Keratinocyte (primary cell): ENCODE measurements at regions not wholly inside any gene's neighbourhood (a gene's known extent, or its start where the extent isn't known, plus 50 kb on each side); places are given as distances from the start of the nearest gene placed in this dataset.

ENCODE experiments used
- DNase-seq: peaks from one replicate; pipeline ENCODE4 v3.0.0-alpha.2; 2011; ENCODE audit warnings: low read depth, missing footprints, low spot score
- FAIRE-seq: peaks from 2 replicates; lab custom pipeline; 2011; peaks lifted over from hg19 to GRCh38; lab: Jason Lieb, UNC
- H2AFZ ChIP-seq: 2 replicates; pipeline ENCODE4 v1.6.0; 2012; ENCODE audit warnings: low read length, control low read depth, inconsistent platforms; ENCODE audit not compliant: control insufficient read depth
- H3K27ac ChIP-seq: 2 replicates; pipeline ENCODE4 v1.5.1; 2011; ENCODE audit warnings: low read length; ENCODE audit not compliant: control insufficient read depth, insufficient read depth
- H3K27me3 ChIP-seq: 3 replicates; pipeline ENCODE4 v1.6.0; 2011; ENCODE audit warnings: low read length; ENCODE audit not compliant: control insufficient read depth, insufficient read depth; ENCODE audit errors: extremely low read depth
- H3K36me3 ChIP-seq, 2 experiments: 2 replicates in 1 of 2; 3 replicates in 1 of 2; pipeline ENCODE4 v1.5.1; 2011; ENCODE audit warnings: low read length in 2 of 2, mild to moderate bottlenecking in 1 of 2; ENCODE audit not compliant: control insufficient read depth in 2 of 2, insufficient read depth in 2 of 2; ENCODE audit errors: extremely low read depth in 1 of 2
- H3K4me1 ChIP-seq: 3 replicates; pipeline ENCODE4 v1.5.1; 2011; ENCODE audit warnings: low read length; ENCODE audit not compliant: control insufficient read depth, insufficient read depth; ENCODE audit errors: extremely low read depth
- H3K4me2 ChIP-seq: 3 replicates; pipeline ENCODE4 v1.6.0; 2011; ENCODE audit warnings: low read depth, low read length; ENCODE audit not compliant: control insufficient read depth, insufficient read depth; ENCODE audit errors: extremely low read depth
- H3K4me3 ChIP-seq, 3 experiments: fragments of 200-600 bp in 1 of 3; sonication (generic) in 1 of 3; 2 replicates in 2 of 3; 3 replicates in 1 of 3; pipeline ENCODE4 v1.5.1; 2011 to 2016; ENCODE audit warnings: low read length in 3 of 3, mild to moderate bottlenecking in 3 of 3, control low read depth in 2 of 3, inconsistent platforms in 1 of 3, low read depth in 1 of 3, mixed read lengths in 1 of 3, mixed run types in 1 of 3, moderate library complexity in 1 of 3; ENCODE audit not compliant: control insufficient read depth in 2 of 3, insufficient read depth in 2 of 3; ENCODE audit errors: extremely low read depth in 1 of 3
- H3K79me2 ChIP-seq: 2 replicates; pipeline ENCODE4 v1.6.0; 2012; ENCODE audit warnings: low read length; ENCODE audit not compliant: control insufficient read depth, insufficient read depth
- H3K9ac ChIP-seq: 3 replicates; pipeline ENCODE4 v1.6.0; 2011; ENCODE audit warnings: low read length; ENCODE audit not compliant: control insufficient read depth, insufficient read depth; ENCODE audit errors: extremely low read depth
- H3K9me1 ChIP-seq: 3 replicates; pipeline ENCODE4 v1.6.0; 2011; ENCODE audit warnings: low read length; ENCODE audit not compliant: control insufficient read depth, insufficient read depth; ENCODE audit errors: extremely low read depth
- H3K9me3 ChIP-seq: 2 replicates; pipeline ENCODE4 v1.5.1; 2012; ENCODE audit warnings: low read depth, low read length; ENCODE audit not compliant: control insufficient read depth
- H4K20me1 ChIP-seq: 3 replicates; pipeline ENCODE4 v1.6.0; 2011; ENCODE audit warnings: low read length; ENCODE audit not compliant: control insufficient read depth, insufficient read depth; ENCODE audit errors: extremely low read depth
- EZH2 ChIP-seq: IDR thresholded peaks from one replicate; pipeline ENCODE4 v1.6.1; 2012; ENCODE audit warnings: inconsistent platforms, mild to moderate bottlenecking, low read length, moderate library complexity
- dilution Hi-C: fragments of 300-500 bp; cut with MboI; formaldehyde crosslinking; loops from one replicate; pipeline ENCODE4 v1.7.0; 2020; ENCODE audit warnings: low sequenced_read_pairs; ENCODE audit not compliant: extremely low pct_ligation_motif_present
- TF ChIP-seq, protein P1 (sequence below), 3 experiments: IDR thresholded peaks in 1 of 3; conservative IDR thresholded peaks in 1 of 3; optimal IDR thresholded peaks in 1 of 3; 2 replicates in 2 of 3; 3 replicates in 1 of 3; pipeline versions ENCODE3 to v1.5.1; 2011; ENCODE audit warnings: low read length in 3 of 3, mild to moderate bottlenecking in 3 of 3, moderate library complexity in 2 of 3, control low read depth in 1 of 3, inconsistent platforms in 1 of 3; ENCODE audit not compliant: insufficient read depth in 2 of 3; ENCODE audit errors: extremely low read depth in 1 of 3

DNA sequence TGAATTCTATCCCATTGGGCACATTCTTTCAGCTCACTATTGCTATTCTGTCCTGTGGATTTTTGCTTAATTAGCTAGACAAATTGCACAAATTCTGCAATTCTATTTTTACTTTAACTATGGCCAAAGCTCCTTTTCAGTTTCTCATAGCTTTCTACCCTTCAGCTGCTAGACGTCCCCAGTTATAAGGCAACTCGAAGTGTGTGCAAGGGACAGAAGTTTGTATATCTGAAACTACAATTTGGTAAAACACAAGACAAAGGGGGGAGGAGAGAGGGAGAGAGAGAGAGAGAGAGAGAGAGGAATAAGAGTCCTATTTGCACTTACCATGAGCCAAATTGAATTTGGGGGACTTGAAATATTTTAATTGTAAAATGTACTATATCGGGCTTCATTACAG lies 91.8 kb downstream of the SETD4 start:
- Histone ChIP-seq H3K9me3 (no peaks in the 10 kb centered on the region), H3K9ac (no peak overlapping the region), H3K27ac (no peak overlapping the region), H3K79me2 (no peaks in the 10 kb centered on the region), H3K27me3 (no peaks in the 10 kb centered on the region), H3K4me3 (no peak overlapping the region), H3K4me1 (no peaks in the 10 kb centered on the region), H3K36me3 (no peaks in the 10 kb centered on the region), H3K9me1 (no peaks in the 10 kb centered on the region), H3K4me2 (no peak overlapping the region), H2AFZ (no peak overlapping the region), H4K20me1 (no peaks in the 10 kb centered on the region)
- DNase-seq, result no peak
- dilution Hi-C loops, result no loop called here
- FAIRE-seq, result no peak
- no peak for TF ChIP-seq EZH2
- TF ChIP-seq, protein P1, sequence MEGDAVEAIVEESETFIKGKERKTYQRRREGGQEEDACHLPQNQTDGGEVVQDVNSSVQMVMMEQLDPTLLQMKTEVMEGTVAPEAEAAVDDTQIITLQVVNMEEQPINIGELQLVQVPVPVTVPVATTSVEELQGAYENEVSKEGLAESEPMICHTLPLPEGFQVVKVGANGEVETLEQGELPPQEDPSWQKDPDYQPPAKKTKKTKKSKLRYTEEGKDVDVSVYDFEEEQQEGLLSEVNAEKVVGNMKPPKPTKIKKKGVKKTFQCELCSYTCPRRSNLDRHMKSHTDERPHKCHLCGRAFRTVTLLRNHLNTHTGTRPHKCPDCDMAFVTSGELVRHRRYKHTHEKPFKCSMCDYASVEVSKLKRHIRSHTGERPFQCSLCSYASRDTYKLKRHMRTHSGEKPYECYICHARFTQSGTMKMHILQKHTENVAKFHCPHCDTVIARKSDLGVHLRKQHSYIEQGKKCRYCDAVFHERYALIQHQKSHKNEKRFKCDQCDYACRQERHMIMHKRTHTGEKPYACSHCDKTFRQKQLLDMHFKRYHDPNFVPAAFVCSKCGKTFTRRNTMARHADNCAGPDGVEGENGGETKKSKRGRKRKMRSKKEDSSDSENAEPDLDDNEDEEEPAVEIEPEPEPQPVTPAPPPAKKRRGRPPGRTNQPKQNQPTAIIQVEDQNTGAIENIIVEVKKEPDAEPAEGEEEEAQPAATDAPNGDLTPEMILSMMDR (optimal IDR thresholded peaks at IDR 0.05 in 1 of 3, IDR thresholded peaks at IDR 0.05 in 1 of 3, conservative IDR thresholded peaks at IDR 0.05 in 1 of 3; ENCODE audit: extremely low read depth in 1 of 3, insufficient read depth in 2 of 3, low read length in 3 of 3), result no peak

DNA sequence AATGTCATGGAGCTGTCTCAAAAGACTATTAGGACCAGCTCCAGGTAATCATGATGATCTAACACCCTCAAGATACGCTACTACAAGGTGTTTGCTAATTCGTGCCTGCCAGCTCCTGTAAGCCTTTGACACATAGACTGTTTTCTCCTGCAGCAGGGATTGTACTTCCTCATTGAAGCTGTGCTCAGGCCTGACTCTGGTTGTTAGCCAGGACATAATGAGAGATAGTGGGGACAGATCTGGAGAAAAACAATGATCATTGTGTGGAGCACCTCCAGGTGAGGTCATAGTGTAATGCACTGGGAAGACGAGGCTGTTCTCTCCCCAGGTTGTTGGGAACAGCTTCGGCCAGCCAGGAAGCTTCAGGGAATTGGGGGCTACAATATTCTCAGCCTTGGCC lies 94.6 kb downstream of the SETD4 start:
- Histone ChIP-seq H3K4me3 (no peak overlapping the region), H3K79me2 (no peaks in the 10 kb centered on the region), H3K4me2 (no peak overlapping the region), H3K27ac (no peak overlapping the region), H2AFZ (no peak overlapping the region), H3K9ac (no peak overlapping the region), H3K4me1 (no peaks in the 10 kb centered on the region), H4K20me1 (no peaks in the 10 kb centered on the region), H3K27me3 (no peaks in the 10 kb centered on the region), H3K9me1 (no peaks in the 10 kb centered on the region), H3K36me3 (no peaks in the 10 kb centered on the region), H3K9me3 (no peaks in the 10 kb centered on the region)
- dilution Hi-C loops, result no loop called here
- TF ChIP-seq, protein P1 (optimal IDR thresholded peaks at IDR 0.05 in 1 of 3, IDR thresholded peaks at IDR 0.05 in 1 of 3, conservative IDR thresholded peaks at IDR 0.05 in 1 of 3; ENCODE audit: extremely low read depth in 1 of 3, insufficient read depth in 2 of 3, low read length in 3 of 3), result no peak
- no peak for TF ChIP-seq EZH2
- no peak for FAIRE-seq
- no peak for DNase-seq
